Astrocyte (in vitro differentiated cells and primary cell): ENCODE measurements at regions not wholly inside any gene's neighbourhood (a gene's known extent, or its start where the extent isn't known, plus 50 kb on each side); places are given as distances from the start of the nearest gene placed in this dataset.
"Not testable (repeated sequence)": the region's sequence is repeated elsewhere in the genome, so short reads cannot be mapped to it uniquely, and the experiment has no call there.

ENCODE experiments used
- DNase-seq: peaks from one replicate; pipeline ENCODE4 v3.0.0-alpha.2; 2010; ENCODE audit warnings: low read depth
- FAIRE-seq: peaks from 2 replicates; lab custom pipeline; 2011; peaks lifted over from hg19 to GRCh38; lab: Jason Lieb, UNC
- H2AFZ ChIP-seq: 2 replicates; pipeline ENCODE4 v1.6.0; 2012; ENCODE audit warnings: low read depth, low read length, inconsistent platforms
- H3K27ac ChIP-seq: 2 replicates; pipeline ENCODE4 v1.5.1; 2011; ENCODE audit warnings: low read depth, low read length, inconsistent platforms
- H3K27me3 ChIP-seq: 2 replicates; pipeline ENCODE4 v1.6.0; 2011; ENCODE audit warnings: low read length, inconsistent platforms; ENCODE audit not compliant: insufficient read depth
- H3K36me3 ChIP-seq: 2 replicates; pipeline ENCODE4 v1.5.1; 2011; ENCODE audit warnings: low read length, inconsistent platforms; ENCODE audit not compliant: insufficient read depth
- H3K4me1 ChIP-seq: 2 replicates; pipeline ENCODE4 v1.5.1; 2011; ENCODE audit warnings: low read length, inconsistent platforms; ENCODE audit not compliant: insufficient read depth
- H3K4me2 ChIP-seq: 2 replicates; pipeline ENCODE4 v1.6.0; 2012; ENCODE audit warnings: low read length, inconsistent platforms
- H3K4me3 ChIP-seq: 2 replicates; pipeline ENCODE4 v1.5.1; 2011; ENCODE audit warnings: low read depth, mild to moderate bottlenecking, low read length, inconsistent platforms; ENCODE audit not compliant: insufficient read depth
- H3K79me2 ChIP-seq: 2 replicates; pipeline ENCODE4 v1.6.0; 2012; ENCODE audit warnings: mild to moderate bottlenecking, low read length, inconsistent platforms; ENCODE audit not compliant: insufficient read depth
- H3K9ac ChIP-seq: 2 replicates; pipeline ENCODE4 v1.6.0; 2012; ENCODE audit warnings: mild to moderate bottlenecking, low read length, inconsistent platforms
- H3K9me3 ChIP-seq: 2 replicates; pipeline ENCODE4 v1.5.1; 2012; ENCODE audit warnings: low read depth, mild to moderate bottlenecking, low read length, inconsistent platforms; ENCODE audit not compliant: insufficient read depth
- H4K20me1 ChIP-seq: 2 replicates; pipeline ENCODE4 v1.6.0; 2012; ENCODE audit warnings: low read length, inconsistent platforms; ENCODE audit not compliant: insufficient read depth
- H3K27ac Mint-ChIP-seq: one replicate; pipeline ENCODE4 v1.8.0; 2021; ENCODE audit warnings: mild to moderate bottlenecking, mixed read lengths; ENCODE audit not compliant: unreplicated experiment
- H3K27me3 Mint-ChIP-seq: one replicate; pipeline ENCODE4 v1.8.0; 2021; ENCODE audit warnings: low read depth, mixed read lengths; ENCODE audit not compliant: unreplicated experiment
- H3K36me3 Mint-ChIP-seq: one replicate; pipeline ENCODE4 v1.8.0; 2021; ENCODE audit warnings: low read depth, mixed read lengths; ENCODE audit not compliant: unreplicated experiment
- H3K4me1 Mint-ChIP-seq: one replicate; pipeline ENCODE4 v1.8.0; 2021; ENCODE audit warnings: low read depth, mixed read lengths; ENCODE audit not compliant: unreplicated experiment
- H3K4me3 Mint-ChIP-seq: one replicate; pipeline ENCODE4 v1.8.0; 2021; ENCODE audit warnings: mild to moderate bottlenecking, moderate library complexity, mixed read lengths; ENCODE audit not compliant: unreplicated experiment
- H3K9me3 Mint-ChIP-seq: one replicate; pipeline ENCODE4 v1.8.0; 2021; ENCODE audit warnings: mild to moderate bottlenecking, mixed read lengths; ENCODE audit not compliant: unreplicated experiment
- CTCF ChIP-seq: IDR thresholded peaks from 2 replicates; pipeline ENCODE4 v1.5.1; 2011; ENCODE audit warnings: low read depth, mild to moderate bottlenecking, inconsistent platforms, low read length, moderate library complexity; ENCODE audit not compliant: insufficient read depth
- EZH2 ChIP-seq: IDR thresholded peaks from 2 replicates; pipeline ENCODE4 v1.6.1; 2012; ENCODE audit warnings: mild to moderate bottlenecking, low read length, inconsistent platforms; ENCODE audit not compliant: insufficient read depth

DNA sequence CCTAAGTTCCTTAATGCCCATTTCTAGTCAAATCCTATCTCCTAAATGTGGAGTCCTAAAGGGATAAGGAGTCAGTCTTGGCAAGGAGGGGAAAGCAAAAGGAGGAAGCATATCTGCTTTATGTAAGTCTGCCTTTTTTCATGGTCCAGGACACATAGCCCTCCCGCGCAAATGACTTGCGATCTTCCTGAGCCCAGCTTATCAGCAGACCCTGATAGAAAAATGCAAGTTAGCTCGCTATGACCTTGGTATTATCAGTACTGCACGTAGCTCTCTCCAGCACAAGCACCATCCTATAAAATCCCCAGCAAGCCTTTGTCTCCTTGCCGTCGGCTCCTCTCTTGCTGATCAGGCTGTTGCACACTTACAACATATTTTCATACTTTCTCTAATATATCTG is 281.4 kb upstream of the KCNH7 start:
- no peaks in the 10 kb centered on the region for H3K36me3 Mint-ChIP-seq
- FAIRE-seq: no peak

DNA sequence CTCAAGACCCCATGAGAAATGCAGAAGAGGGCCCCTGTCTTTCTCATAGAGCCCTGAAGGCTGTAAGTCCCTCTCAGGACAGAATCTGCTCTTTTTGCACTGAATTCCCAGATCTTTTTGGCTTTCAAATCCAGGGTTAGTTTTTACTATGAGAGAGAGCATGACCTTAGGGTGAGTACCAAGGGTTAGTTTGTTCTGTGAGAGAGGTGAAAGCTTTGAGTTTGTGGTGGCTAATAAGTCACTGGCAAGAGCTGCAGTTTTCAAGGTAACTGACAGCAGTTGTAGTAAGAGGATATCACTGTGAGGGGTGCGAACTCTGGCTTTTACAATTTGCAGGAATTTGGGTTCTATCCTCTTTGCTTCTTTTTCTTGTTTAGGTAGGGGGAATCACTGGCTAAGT is 248.4 kb upstream of the KCNH7 start:
- Histone ChIP-seq H3K79me2 (no peaks in the 10 kb centered on the region), H3K36me3 (no peaks in the 10 kb centered on the region), H3K4me2 (no peak overlapping the region), H3K4me1 (no peaks in the 10 kb centered on the region), H3K27me3 (no peaks in the 10 kb centered on the region), H3K9me3 (no peaks in the 10 kb centered on the region), H2AFZ (no peak overlapping the region), H3K4me3 (no peak overlapping the region), H4K20me1 (no peaks in the 10 kb centered on the region), H3K9ac (no peak overlapping the region), H3K27ac (no peak overlapping the region)
- no peaks in the 10 kb centered on the region for H3K9me3 Mint-ChIP-seq
- no peak for FAIRE-seq
- no peak overlapping the region for H3K27ac Mint-ChIP-seq
- no peaks in the 10 kb centered on the region for H3K4me1 Mint-ChIP-seq
- no peak overlapping the region for H3K4me3 Mint-ChIP-seq
- TF ChIP-seq EZH2 (no peak), CTCF (no peak)
- no peak for DNase-seq
- H3K36me3 Mint-ChIP-seq: no peaks in the 10 kb centered on the region
- no peaks in the 10 kb centered on the region for H3K27me3 Mint-ChIP-seq

More for the DNA sequence above, 281.4 kb upstream of the KCNH7 start:
- Histone ChIP-seq H4K20me1 (no peaks in the 10 kb centered on the region), H3K4me1 (no peaks in the 10 kb centered on the region), H3K4me2 (no peak overlapping the region), H3K27ac (no peak overlapping the region), H3K4me3 (no peak overlapping the region), H3K9me3 (no peaks in the 10 kb centered on the region), H3K27me3 (no peaks in the 10 kb centered on the region), H3K79me2 (no peaks in the 10 kb centered on the region), H3K36me3 (no peaks in the 10 kb centered on the region), H2AFZ (no peak overlapping the region), H3K9ac (no peak overlapping the region)
- DNase-seq: no peak
- Mint-ChIP-seq H3K4me1 (no peaks in the 10 kb centered on the region), H3K4me3 (no peak overlapping the region), H3K27ac (no peak overlapping the region), H3K27me3 (no peaks in the 10 kb centered on the region), H3K9me3 (no peaks in the 10 kb centered on the region)
- TF ChIP-seq EZH2 (no peak), CTCF (no peak)

DNA sequence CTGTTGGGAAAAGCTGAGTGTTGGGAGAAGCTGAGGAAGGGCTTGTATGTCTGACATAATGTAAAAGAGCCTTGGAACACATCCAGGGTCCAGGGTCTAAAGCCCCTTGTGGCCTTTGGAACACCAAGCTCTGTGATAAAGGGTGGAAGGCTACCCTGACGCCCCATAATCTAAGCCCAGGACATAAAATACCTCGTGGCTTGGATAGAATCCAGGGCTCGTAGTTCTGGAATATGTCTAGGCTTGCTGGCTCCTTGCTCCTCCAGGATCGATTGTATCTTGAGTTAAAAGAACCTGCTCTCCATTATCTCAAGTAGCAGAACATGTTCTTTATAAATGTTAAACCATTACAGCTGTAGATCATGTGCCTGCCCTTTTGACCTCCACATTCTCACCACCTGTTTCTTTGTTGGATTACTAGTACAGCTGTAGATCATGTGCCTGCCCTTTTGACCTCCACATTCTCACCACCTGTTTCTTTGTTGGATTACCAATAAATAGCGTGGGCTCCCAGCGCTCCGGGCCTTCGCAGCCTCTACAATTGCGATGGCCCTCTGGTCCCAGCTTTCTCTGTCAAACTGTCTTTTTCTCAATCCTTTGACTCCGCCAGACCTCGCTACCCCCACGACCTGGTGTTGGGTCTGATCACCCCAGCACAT is 246.9 kb upstream of the KCNH7 start:
- not testable (repeated sequence) for H3K36me3 ChIP-seq, H3K4me3 Mint-ChIP-seq, H3K27ac Mint-ChIP-seq, H2AFZ ChIP-seq, H3K4me3 ChIP-seq, DNase-seq, H3K4me1 ChIP-seq, H3K27ac ChIP-seq, H3K4me2 ChIP-seq, H3K9ac ChIP-seq, H3K9me3 ChIP-seq, H3K36me3 Mint-ChIP-seq, H4K20me1 ChIP-seq, H3K4me1 Mint-ChIP-seq, H3K9me3 Mint-ChIP-seq, H3K79me2 ChIP-seq, H3K27me3 ChIP-seq, H3K27me3 Mint-ChIP-seq, FAIRE-seq
